ENCODE measurements at regions not wholly inside any gene's neighbourhood (a gene's known extent, or its start where the extent isn't known, plus 50 kb on each side); places are given as distances from the start of the nearest gene placed in this dataset.

DNA sequence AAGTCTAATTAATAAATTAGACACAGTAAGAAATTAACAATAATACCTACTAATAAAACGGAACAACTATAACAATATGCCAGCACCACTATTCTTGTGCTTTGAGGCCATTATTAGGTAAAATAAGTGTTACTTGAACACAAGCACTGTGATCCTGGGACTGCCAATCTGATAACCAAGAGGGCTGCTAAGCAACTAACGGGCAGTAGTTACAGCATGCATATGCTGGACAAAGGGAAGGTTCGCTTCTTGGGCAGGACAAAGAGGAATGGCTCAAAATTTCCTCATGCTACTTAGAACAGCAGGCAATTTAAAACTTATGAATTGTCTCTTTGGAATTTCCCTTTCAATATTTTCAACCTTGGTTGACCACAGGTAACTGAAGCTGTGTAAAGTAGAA lies 718.6 kb downstream of the SORCS3 start:
- Histone ChIP-seq H3K27me3 (no peaks in the 10 kb centered on the region), H3K4me1 (ENCODE audit: low read depth) (no peaks in the 10 kb centered on the region), H3K4me3 (no peak overlapping the region), H3K9me3 (ENCODE audit: low read depth) (no peaks in the 10 kb centered on the region), H3K27ac (no peak overlapping the region), H3K36me3 (no peaks in the 10 kb centered on the region)
- TF ChIP-seq, protein P1, sequence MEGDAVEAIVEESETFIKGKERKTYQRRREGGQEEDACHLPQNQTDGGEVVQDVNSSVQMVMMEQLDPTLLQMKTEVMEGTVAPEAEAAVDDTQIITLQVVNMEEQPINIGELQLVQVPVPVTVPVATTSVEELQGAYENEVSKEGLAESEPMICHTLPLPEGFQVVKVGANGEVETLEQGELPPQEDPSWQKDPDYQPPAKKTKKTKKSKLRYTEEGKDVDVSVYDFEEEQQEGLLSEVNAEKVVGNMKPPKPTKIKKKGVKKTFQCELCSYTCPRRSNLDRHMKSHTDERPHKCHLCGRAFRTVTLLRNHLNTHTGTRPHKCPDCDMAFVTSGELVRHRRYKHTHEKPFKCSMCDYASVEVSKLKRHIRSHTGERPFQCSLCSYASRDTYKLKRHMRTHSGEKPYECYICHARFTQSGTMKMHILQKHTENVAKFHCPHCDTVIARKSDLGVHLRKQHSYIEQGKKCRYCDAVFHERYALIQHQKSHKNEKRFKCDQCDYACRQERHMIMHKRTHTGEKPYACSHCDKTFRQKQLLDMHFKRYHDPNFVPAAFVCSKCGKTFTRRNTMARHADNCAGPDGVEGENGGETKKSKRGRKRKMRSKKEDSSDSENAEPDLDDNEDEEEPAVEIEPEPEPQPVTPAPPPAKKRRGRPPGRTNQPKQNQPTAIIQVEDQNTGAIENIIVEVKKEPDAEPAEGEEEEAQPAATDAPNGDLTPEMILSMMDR (IDR thresholded peaks at IDR 0.05; ENCODE audit: low read depth, low read length) = no peak
- no peak for DNase-seq (ENCODE audit: low read depth in 1 of 2, low spot score in 1 of 2)

DNA sequence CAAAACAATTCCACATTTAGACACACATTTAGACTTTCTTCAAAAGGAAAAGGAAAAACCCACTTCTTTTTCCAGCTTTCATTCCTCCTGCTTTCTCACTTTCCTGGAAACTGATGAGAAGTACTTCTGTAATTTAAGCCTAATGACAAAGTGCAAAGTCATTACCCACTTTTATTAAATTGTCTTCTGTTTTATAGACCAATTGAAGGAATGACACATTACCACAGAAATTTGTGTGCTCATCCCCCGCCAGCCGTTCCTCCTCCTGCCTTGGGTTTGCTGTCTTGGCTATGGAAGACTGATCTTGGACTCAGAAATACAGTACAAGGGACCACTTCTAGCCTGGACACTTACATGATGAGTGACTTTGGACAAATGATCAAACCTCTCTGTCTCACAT lies 717.8 kb downstream of the SORCS3 start:
- TF ChIP-seq, protein P1 (IDR thresholded peaks at IDR 0.05; ENCODE audit: low read depth, low read length) = no peak
- Histone ChIP-seq H3K36me3 (no peaks in the 10 kb centered on the region), H3K9me3 (ENCODE audit: low read depth) (no peaks in the 10 kb centered on the region), H3K27ac (no peak overlapping the region), H3K27me3 (no peaks in the 10 kb centered on the region), H3K4me1 (ENCODE audit: low read depth) (no peaks in the 10 kb centered on the region), H3K4me3 (no peak overlapping the region)
- no peak for DNase-seq (ENCODE audit: low read depth in 1 of 2, low spot score in 1 of 2)

DNA sequence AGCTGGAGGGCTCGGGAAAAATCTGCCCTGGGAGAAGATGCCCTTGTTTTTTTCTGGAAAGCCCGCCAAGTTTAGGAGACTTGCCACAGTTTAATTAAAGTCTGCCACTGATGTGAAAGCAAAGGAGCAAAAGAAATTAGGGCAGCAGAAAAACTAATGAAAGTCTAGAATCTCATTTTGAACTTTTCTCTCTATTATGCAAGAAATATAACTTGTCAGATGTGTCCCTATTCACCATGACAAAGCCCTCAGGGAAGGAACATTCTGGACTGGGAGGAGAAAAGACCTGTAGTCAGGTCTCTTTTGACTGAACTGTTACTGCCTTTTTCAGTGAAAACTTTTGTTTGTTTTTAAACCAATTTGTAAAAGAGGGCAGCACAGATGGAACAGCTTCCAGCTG lies 715.5 kb downstream of the SORCS3 start:
- Histone ChIP-seq H3K4me3 (no peak overlapping the region), H3K27ac (no peak overlapping the region), H3K4me1 (ENCODE audit: low read depth) (no peaks in the 10 kb centered on the region), H3K27me3 (no peaks in the 10 kb centered on the region), H3K36me3 (no peaks in the 10 kb centered on the region), H3K9me3 (ENCODE audit: low read depth) (no peaks in the 10 kb centered on the region)
- TF ChIP-seq, protein P1 (IDR thresholded peaks at IDR 0.05; ENCODE audit: low read depth, low read length) = no peak
- DNase-seq (ENCODE audit: low read depth in 1 of 2, low spot score in 1 of 2) = no peak

DNA sequence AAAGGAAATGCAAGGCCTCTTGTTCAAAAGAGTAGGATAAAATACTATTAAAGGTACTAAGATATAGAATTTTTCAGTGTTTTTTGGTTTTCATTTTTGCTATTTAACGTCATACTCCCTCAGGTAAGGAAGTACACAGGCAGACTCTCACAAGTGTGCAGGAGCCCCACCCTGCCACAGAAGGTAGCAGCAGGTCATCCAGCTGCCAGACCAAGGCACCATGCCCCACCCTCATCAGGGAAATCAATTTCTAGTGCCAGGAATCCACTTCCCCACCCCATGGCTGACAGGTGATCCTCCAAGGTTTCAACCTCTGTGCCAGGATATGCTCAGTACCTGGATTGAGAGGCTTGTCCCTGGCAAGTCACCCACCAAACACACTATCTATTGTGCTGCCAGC lies 712.9 kb downstream of the SORCS3 start:
- Histone ChIP-seq H3K4me3 (no peak overlapping the region), H3K36me3 (no peaks in the 10 kb centered on the region), H3K27me3 (no peaks in the 10 kb centered on the region), H3K9me3 (ENCODE audit: low read depth) (no peaks in the 10 kb centered on the region), H3K4me1 (ENCODE audit: low read depth) (no peaks in the 10 kb centered on the region), H3K27ac (no peak overlapping the region)
- TF ChIP-seq, protein P1 (IDR thresholded peaks at IDR 0.05; ENCODE audit: low read depth, low read length) = no peak
- DNase-seq (ENCODE audit: low read depth in 1 of 2, low spot score in 1 of 2) = no peak

DNA sequence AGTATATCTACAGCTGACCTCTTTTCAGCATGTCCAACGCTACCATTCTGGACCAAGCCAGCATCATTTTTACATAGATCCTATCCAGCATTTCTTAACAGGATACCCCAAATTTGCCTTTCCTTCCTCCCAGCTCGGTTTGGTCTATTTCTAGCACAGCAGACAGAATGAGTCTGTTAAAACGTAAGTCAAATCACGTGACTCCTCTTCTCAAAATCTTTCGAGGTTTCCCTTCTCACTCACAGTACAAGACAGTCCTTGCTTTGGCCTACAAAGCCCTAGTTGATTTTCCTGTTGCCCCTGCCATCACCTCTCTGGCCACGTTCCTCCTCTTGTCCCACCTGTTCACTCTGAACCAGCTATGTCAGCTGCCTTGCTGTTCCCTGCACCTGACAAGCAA lies 711.7 kb downstream of the SORCS3 start:
- DNase-seq (ENCODE audit: low read depth in 1 of 2, low spot score in 1 of 2) = no peak
- H3K27me3 ChIP-seq = no peaks in the 10 kb centered on the region
- H3K27ac ChIP-seq = no peak overlapping the region
- H3K4me1 ChIP-seq (ENCODE audit: low read depth) = no peaks in the 10 kb centered on the region
- H3K4me3 ChIP-seq = no peak overlapping the region
- TF ChIP-seq, protein P1 (IDR thresholded peaks at IDR 0.05; ENCODE audit: low read depth, low read length) = no peak
- H3K9me3 ChIP-seq (ENCODE audit: low read depth) = no peaks in the 10 kb centered on the region
- no peaks in the 10 kb centered on the region for H3K36me3 ChIP-seq

DNA sequence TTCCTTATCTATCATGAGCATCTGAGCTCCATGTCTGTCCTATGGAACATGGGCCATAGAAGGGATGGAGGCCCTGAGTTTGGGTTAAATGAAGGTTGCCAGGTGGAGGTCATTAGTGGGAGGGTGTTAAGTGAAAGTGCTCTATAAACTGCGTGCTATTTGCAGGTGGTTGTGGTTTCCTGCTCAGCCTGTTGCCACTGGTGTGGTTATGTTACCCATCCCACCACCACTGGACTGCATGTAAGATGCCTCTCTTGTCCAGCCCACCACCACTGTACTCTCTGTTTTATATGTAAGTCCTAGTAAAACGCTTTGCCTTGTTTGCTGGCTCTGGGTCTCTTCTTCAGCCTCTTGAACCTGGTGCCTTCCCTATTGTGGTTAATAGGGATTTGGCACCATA lies 711.2 kb downstream of the SORCS3 start:
- H3K27me3 ChIP-seq = no peaks in the 10 kb centered on the region
- DNase-seq (ENCODE audit: low read depth in 1 of 2, low spot score in 1 of 2) = no peak

More for the DNA sequence above, 711.2 kb downstream of the SORCS3 start:
- Histone ChIP-seq H3K4me1 (ENCODE audit: low read depth) (no peaks in the 10 kb centered on the region), H3K4me3 (no peak overlapping the region), H3K9me3 (ENCODE audit: low read depth) (no peaks in the 10 kb centered on the region), H3K27ac (no peak overlapping the region), H3K36me3 (no peaks in the 10 kb centered on the region)
- TF ChIP-seq, protein P1 (IDR thresholded peaks at IDR 0.05; ENCODE audit: low read depth, low read length) = no peak
